ENCODE measurements at regions not wholly inside any gene's neighbourhood (a gene's known extent, or its start where the extent isn't known, plus 50 kb on each side); places are given as distances from the start of the nearest gene placed in this dataset.
A peak's percentile ranks its signal among the peaks of the same experiment; 100 is the strongest.

DNA sequence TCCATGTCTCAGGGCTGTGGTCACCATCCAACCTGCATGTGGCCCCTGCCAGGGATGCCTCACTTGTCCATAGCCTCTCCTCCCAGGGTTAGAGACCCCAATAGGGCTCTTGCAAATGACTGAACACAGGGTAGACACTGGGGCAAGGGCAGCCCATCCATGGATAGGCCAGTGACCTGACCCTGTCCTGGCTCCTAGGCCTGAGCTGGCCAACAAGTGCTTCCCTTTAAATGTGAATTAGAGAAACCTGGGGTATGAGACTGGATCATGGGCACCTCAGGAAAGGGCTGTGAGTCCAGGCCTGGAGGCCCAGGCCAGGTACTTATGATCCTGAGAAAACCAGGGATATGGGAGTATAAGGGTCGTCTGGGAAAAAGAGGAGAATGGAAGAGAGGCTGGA is 64.5 kb downstream of the COPS8 start:
- DNase-seq = no peak

- DNase-seq = no peak
Measured at GRCh38 chr2:237150831-237151375, 65.2 kb downstream of the COPS8 start.

DNA sequence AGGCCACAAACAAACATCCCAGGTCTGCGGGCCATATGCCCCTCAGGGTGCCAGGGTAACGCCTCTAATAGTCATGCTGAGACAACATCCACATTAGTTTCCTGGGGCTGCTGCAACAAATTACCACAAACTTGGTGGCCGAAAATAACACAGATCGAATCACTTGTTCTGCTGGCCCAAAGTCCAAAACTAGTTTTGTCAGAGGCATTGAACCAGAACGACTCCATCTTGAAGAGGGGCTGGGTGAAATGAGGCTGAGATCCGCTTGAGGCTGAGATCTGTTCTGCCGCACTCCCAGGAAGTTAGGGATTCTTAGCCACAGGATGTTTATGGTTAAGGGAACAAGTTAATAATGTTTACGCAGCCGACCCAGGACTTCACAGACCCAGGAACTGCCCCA is 66.7 kb downstream of the COPS8 start:
- DNase-seq = no peak

- no peak for DNase-seq
Measured at GRCh38 chr2:237153181-237153580, 67.5 kb downstream of the COPS8 start.

DNA sequence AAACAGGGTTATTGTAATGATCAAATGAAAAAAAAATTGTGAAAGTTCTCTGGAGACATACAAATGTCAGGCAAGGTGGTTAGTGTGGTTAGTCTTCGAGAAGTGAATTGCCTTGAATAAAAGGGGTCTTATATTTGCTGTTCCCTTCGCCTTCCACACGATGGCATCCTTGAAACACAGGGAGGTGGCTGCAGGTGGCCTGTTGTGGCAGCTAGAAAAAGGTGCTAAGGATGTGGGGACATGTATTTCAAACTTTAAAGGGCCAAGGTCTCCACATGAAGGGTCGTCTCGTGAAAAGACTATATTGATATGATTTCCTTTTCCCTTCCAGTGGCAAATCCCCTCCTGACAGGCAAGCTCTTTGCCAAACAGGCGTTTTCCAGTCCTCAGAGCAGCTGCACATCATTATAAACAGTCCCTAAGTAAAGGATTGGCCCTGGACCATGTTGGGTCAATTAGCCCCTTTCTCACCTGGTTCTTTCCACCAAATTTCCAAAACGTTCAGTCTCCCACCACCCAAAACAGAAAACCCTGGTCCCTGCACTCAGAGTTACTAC is 68.5 kb downstream of the COPS8 start:
- DNase-seq = peak; percentile 42

GRCh38 chr2:237154884-237155851 is 69.5 kb downstream of the COPS8 start:
- no peak for DNase-seq

GRCh38 chr2:237156031-237156856 is 70.6 kb downstream of the COPS8 start:
- peak; percentile 19 for DNase-seq

DNA sequence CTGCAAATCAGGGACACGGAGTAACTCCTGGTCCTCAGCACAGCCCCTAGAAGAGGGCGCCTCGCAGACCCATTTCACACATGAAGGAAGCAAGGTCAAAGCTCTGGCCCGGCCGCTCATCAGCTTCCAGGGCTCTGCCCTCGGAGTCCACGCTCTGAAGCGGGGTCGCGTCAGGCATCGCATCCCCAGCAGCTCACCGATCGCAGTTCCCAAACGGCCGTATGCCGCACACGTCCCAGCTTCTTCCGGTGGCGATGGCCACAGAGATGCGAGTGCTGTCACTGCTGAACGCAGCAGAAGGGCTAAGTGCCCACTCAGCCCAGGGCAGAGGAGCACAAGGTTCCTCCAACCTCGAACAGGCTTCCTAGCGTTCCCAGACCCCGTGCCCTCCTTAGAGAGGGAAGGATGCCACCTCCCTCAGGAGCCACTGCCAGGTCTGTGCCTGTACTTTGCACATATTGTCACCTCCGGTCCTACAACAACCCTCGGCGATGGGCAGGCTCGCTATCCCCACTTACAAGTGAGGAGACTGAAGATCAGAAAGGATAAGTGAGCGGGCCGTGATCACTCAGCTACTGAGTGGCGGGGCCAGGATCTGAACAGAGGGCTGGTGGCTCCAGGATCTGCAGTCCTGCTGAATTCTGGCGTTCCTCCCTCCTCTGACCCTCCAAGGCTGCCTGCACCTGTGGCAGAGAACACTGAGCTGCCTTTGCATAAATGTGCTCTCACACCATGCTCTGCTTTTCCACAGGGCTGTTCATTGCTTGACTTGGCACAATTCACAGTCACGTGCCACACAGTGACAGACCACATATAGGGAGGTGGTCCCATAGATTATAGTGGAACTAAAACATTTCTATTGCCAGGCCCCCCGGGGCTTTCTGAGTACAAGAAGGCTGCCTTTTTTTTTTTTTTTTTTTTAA is 71.4 kb downstream of the COPS8 start:
- DNase-seq = no peak

- DNase-seq = no peak
Measured at GRCh38 chr2:237157780-237158102, 72.1 kb downstream of the COPS8 start.

DNA sequence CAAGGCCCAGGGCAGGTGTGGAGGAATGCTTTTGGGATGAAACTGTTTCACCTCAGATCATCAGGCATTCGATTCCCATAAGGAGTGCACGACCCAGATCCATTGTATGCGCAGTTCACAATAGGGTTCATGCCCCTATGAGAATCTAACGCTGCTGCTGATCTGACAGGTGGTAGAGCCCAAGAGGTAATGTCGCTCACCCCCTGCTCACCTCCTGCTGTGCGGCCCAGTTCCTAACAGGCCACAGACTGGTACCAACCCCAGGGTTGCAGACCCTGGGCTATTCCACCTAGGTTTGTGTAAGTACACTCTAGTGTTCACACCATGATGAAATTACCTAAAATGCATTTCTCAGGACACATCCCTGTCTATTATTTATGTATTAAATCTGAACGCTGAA is 72.5 kb downstream of the COPS8 start:
- no peak for DNase-seq

DNA sequence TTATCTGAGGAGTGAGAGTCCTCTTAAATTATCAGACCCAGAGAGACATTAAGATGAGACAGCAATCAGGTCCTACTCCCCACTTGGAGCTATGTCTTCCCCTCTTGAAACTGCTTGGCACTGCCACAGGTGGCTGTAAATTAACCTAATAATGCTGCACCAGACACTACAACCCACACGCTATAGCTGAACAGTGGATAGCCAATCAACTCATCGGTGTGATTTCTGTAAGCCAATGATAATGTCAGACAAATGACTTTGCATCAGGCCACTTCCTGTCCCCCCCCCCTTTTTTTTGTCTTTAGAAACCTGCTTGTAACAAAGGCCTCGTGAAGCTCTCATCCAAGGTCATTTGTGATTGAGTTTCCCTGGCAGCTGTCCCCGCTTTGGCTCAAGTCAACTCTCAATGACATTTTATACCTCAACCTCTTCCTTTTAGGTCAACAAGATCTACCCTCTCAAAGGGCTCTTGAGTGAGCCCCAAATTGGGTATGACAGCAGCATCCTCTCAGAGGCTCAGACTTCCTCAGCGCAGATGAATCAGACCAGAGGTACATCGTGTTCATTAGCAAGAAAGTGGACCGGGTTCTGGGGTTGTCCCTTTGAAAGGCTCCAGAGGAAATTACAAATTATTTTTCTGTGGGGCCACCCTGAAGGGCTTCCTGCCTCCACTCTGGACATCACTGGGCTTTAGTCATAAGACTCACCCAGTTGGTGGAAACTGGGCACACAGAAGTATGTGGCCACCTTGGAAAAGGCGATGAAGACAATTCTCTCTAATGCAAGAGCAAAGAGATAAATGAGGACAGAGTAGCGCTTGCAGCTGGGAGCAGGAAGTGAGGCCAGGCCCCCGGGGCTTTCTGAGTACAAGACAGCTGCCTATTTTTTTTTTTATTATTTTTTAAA is 73.6 kb downstream of the COPS8 start:
- DNase-seq = no peak

DNA sequence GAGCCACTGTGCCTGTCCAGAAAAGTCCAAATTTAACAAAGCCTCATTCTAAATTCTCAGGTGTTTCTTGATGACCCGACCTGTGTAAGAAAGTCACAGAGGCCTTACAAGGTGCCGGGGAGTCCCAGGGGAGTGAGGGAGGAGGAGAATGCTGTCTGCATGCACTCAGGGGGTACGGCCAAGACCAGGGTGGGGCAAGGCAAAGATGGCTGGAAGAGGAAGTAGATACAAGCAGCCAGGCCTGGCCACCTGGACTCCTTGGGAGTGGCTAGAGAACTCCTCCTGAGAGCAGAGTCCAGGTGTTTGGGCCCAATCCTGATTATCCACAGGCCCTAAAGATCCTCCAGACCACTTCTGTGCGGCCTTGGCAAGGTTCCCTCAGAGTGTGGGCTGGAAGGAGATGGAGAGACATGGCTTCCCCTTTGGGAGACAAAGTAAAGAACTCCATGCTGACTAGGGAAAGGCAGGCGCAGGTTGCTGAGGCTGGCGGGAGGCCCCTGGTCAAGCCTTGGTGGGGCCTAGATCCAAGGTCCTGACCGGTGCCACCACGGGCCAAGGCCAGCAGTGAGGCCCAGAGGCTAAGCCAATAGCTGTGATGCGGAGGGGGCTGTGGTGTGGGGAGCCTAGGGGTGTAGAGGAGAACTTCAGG is 74.7 kb downstream of the COPS8 start:
- DNase-seq = no peak

DNA sequence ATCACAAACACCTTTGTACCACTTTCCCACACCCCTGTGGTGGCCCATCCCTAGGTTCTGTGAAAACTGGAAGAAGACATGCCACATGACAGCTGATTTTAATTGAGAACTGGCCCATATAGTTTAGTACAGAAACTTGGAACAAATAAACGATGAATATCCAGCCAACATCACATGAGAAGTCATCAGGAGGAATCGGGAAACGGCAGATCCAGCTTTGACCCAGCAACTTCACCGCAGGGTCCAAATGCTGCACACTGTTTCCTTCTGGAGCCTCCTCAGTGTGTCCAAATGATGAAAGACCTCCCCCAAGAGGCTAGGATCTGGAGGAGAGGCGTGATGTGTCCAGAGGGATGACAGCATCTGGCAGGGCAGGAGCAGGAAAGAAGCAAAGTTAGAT is 75.5 kb downstream of the COPS8 start:
- DNase-seq = no peak

GRCh38 chr2:237162959-237163358 is 77.3 kb downstream of the COPS8 start:
- DNase-seq = no peak

DNA sequence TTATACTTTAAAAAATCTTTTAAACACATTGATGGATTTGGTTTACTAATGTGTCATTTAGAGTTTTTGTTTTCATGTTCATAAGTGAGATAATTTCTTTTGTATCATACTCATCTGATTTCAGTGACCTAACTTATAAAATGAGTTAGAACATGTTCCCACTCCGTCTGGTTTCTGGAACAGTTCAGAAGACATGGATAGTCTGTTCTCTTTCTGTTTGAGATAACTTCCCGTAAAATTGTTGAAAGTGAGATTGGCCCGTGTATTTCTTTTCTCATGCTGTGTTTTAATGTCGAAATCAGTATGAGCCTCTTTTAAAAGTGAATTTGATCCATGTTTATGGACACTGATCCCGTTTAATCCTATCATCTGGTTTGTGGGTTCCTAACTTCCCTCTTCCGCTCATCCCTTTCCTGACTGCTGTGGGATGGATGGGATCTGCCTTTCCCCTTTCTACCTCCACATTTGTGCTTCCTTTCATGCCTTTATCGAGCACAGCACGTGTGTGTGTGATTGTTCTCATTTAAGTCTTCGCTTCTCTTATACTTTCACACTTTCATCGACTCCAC is 78.9 kb downstream of the COPS8 start:
- DNase-seq = no peak

GRCh38 chr2:237165405-237166276 is 80.0 kb downstream of the COPS8 start:
- no peak for DNase-seq

DNA sequence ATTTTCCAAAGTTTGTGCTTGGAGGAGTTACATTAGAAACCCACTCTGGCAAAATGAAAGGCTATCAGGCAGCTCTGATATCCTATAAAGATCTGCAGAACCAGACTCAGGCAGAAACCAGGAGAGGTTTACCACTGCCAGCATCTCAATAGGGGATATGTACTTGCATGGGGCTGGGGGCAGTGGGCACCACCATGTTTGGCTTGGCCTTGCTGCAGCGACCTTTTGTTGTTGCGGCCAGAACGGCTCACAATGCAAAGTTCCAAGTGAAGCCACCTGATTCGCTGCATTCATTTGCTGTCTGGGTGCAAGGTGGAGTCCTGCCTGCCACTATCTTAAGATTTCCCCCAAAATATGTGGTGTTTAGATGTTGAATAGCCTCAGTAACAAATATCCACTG is 81.3 kb downstream of the COPS8 start:
- DNase-seq = no peak

DNA sequence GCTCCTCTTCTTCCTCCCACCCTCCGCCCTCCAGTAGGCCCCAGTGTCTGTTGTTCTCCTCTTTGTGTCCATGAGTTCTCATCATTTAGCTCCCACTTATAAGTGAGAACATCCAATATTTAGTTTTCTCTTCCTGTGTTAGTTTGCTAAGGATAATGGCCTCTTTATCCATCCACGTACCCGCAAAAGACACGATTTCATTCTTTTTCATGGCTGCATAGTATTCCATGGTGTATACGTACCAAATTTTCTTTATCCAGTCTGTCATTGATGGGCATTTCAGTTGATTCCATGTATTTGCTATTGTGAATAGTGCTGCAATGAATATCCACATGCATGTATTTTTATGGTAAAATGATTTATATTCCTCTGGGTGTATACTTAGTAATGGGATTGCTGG is 82.2 kb downstream of the COPS8 start:
- DNase-seq = no peak

DNA sequence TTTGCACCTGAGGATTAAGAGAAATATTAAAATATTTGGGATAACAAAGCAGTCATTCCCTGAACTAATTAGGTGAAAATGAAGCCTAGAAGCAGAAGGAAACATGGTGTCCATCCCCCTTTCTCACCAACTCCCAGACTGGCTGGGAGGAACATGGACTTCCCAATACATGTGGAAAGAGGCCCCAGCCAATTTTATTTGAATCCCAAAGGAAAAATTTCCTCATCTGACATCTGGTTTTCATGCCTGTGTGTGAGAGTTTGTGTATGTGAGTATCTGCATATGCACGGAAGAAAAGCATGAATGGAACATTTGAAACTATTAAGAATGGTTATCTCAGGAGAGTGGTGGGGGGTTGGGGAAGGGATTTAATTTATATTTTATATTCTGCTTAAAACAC is 84.3 kb downstream of the COPS8 start:
- DNase-seq = no peak
